Fibroblast of skin of back (primary cell): ENCODE measurements at regions not wholly inside any gene's neighbourhood (a gene's known extent, or its start where the extent isn't known, plus 50 kb on each side); places are given as distances from the start of the nearest gene placed in this dataset.

Experiments used
- DNase-seq: peaks from one replicate; pipeline ENCODE4 v3.0.0-alpha.2; 2013

- no peak for DNase-seq
Observed at GRCh38 chr13:86974251-86974994, 696.7 kb upstream of the SLITRK5 start.

GRCh38 chr13:86974995-86975328 lies 696.2 kb upstream of the SLITRK5 start:
- no peak for DNase-seq

- peak; percentile 21 for DNase-seq
Observed at GRCh38 chr13:86976521-86977324, 694.4 kb upstream of the SLITRK5 start.

GRCh38 chr13:86986448-86986847 lies 684.7 kb upstream of the SLITRK5 start:
- DNase-seq, result no peak

- no peak for DNase-seq
Observed at GRCh38 chr13:86992251-86992650, 678.9 kb upstream of the SLITRK5 start.

- DNase-seq, result no peak
Observed at GRCh38 chr13:87003265-87003664, 667.9 kb upstream of the SLITRK5 start.

- DNase-seq, result no peak
Observed at GRCh38 chr13:87005511-87005910, 665.7 kb upstream of the SLITRK5 start.

GRCh38 chr13:87035526-87035925 lies 635.6 kb upstream of the SLITRK5 start:
- DNase-seq, result no peak

- no peak for DNase-seq
Observed at GRCh38 chr13:87042946-87043345, 628.2 kb upstream of the SLITRK5 start.

- no peak for DNase-seq
Observed at GRCh38 chr13:87052731-87053130, 618.4 kb upstream of the SLITRK5 start.

GRCh38 chr13:87057807-87058520 lies 613.2 kb upstream of the SLITRK5 start:
- peak; percentile 1 for DNase-seq

- DNase-seq, result no peak
Observed at GRCh38 chr13:87058786-87059329, 612.3 kb upstream of the SLITRK5 start.

- no peak for DNase-seq
Observed at GRCh38 chr13:87078947-87079795, 592.0 kb upstream of the SLITRK5 start.

- no peak for DNase-seq
Observed at GRCh38 chr13:87080100-87080779, 590.9 kb upstream of the SLITRK5 start.

GRCh38 chr13:87084192-87084591 lies 587.0 kb upstream of the SLITRK5 start:
- DNase-seq, result no peak

- no peak for DNase-seq
Observed at GRCh38 chr13:87087741-87088140, 583.4 kb upstream of the SLITRK5 start.

- DNase-seq, result peak; percentile 74
Observed at GRCh38 chr13:87089391-87089790, 581.8 kb upstream of the SLITRK5 start.

GRCh38 chr13:87093399-87093798 lies 577.8 kb upstream of the SLITRK5 start:
- DNase-seq, result no peak

- DNase-seq, result no peak
Observed at GRCh38 chr13:87094646-87095045, 576.5 kb upstream of the SLITRK5 start.

- no peak for DNase-seq
Observed at GRCh38 chr13:87100431-87100830, 570.7 kb upstream of the SLITRK5 start.

- no peak for DNase-seq
Observed at GRCh38 chr13:87107651-87108050, 563.5 kb upstream of the SLITRK5 start.

- DNase-seq, result peak; percentile 21
Observed at GRCh38 chr13:87120476-87120875, 550.7 kb upstream of the SLITRK5 start.
